ENCODE measurements at regions not wholly inside any gene's neighbourhood (a gene's known extent, or its start where the extent isn't known, plus 50 kb on each side); places are given as distances from the start of the nearest gene placed in this dataset.
"Not testable (repeated sequence)": the region's sequence is repeated elsewhere in the genome, so short reads cannot be mapped to it uniquely, and the experiment has no call there.

DNA sequence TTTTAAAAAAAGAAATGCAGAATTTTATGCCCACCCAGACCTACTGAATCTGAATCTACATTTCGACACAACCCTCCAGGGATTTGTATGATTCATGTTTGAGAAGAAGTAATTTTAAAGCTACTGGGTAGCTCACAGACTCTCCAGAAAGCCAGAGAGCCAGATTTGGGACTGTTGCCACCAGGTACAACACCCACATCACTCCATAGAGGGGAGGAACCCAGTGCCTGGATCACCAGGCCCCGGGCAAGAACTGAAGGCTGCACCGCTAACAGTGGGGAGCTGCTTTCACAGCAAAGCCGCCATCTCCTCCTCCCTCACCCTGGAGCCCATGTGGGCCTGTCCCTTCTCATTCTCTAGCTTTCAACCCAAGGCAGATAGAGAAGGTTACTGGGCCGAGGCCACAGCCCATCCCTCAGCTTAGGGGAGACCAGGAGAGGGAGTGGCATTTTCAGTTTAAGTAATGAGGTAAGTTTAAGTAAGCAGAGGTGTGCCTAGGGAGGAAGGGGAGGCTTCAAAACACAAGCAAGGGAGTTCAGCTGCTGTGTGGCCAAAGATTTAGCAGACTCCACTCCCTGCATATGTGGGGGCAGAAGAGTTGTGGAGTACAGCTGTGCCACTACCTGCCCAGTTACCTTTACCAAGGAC lies 109.8 kb downstream of the IL12A start:
- no peak for DNase-seq

DNA sequence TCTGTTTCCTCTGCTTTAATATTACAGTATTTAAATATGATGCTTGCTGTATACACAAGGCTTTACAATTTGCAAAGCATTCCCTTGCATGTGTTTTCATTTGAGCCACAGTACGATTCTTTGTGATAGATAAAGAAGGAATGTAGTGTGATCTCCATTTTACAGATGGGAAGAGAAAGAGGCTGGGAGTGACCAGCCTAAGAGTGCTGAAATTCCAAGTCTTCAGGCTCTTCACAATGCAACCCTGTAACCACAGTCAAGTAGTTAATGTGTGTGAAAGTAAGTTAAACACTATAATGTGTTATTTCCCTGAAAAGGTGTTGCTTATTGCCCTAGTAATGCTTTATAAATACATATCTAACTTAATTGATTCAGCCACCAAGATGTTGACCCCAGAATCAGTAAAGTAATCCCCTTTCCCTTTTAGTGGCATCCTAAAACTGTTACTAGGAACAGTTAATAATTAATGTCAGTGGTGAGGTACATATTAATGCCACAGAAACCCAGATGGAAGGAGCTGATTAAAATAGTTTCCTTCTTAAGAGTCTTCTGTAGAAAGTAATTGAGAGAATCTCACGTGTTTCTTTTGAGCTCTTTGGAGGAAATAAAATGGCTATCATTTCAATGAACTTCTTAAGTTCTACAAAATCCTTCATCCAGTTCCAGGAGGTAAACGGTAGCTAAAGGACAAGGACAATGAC lies 110.4 kb downstream of the IL12A start:
- no peak for DNase-seq

DNA sequence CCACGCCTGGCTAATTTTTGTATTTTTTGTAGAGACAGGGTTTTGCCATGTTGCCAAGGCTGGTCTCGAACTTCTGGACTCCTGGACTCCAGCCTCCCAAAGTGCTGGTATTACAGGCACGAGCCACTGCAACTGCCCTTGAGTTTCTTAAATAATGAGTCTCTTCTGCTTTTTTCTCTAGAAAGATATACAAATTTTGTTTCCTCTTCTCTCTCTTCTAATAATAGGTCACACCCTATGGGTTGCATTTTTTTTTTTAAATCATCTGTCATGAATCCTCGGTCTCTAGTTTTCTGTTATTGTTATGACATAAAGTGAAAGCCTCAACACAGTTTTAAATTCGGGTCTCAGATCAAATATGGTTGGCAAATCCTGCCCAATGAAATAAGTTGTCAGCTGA lies 111.2 kb downstream of the IL12A start:
- no peak for DNase-seq

DNA sequence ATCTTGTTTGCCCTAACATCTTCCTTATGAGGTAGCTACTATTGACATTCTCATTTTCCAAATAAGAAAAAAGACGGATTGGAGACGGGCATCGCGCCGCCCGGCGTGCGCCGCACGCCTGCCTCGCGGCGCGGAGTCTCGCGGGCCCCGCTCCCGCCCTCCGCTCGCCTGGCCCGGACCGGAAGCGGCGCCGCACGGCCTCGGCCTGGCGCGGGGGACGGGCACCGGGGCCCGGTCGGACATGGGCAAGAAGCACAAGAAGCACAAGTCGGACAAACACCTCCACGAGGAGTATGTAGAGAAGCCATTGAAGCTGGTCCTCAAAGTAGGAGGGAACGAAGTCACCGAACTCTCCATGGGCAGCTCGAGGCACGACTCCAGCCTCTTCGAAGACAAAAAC lies 112.0 kb downstream of the IL12A start:
- DNase-seq, result no peak

DNA sequence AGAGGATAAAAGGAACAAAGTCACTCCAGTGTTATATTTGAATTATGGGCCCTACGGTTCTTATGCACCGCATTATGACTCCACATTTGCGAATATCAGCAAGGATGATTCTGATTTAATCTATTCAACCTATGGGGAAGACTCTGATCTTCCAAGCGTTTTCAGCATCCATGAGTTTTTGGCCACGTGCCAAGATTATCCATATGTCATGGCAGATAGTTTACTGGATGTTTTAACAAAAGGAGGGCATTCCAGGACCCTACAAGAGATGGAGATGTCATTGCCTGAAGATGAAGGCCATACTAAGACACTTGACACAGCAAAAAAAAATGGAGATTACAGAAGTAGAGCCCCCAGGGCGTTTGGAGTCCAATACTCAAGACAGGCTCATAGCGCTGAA lies 113.4 kb downstream of the IL12A start:
- DNase-seq, result not testable (repeated sequence)

DNA sequence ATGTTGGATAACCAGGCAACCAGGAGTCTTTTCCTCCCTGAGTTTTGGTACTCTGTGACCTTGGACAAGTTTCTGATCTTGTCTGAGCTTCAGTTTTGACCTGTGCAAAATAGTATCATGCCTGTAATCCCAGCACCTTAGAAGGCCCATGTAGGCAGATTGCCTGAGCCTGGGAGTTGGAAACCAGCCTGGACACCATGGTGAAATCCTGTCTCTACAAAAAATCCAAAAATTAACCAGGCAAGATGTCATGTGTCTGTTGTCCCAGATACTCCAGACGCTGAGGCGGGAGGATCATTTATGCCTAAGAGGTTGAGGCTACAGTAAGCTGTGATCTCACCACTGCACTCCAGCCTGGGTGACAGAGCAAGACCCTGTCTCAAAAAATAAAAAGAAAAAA lies 114.8 kb downstream of the IL12A start:
- no peak for DNase-seq

DNA sequence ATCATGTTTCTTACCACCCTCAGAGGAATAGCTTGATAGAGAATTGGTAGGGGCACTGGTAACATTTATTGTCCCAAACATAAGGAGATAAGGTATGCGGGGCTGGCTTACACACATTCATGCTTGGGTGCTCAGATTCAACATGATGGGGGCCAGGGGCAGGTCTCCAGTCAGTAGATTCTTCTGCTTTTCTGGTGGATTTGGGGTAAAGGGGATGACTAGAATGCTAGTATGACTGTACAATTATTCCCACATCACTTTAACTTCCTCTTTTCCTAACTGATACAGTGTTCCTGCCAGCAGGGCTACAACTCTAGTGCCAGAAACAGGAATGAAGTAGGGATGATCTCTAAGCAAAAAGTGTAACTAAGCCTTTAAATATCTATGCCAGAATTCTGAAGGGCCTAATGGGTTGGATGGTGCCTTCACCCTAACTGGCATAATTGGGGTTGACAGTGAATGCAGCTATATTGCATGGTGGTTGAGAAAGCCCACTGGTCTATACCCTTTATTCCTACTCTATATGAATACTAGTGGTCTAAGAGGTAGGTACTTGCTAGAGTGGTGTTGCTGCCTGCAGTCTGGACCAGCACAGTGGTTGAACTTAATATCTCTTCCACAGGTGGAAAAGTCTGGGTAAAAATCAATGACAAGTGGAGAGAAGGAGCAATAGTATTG lies 117.4 kb downstream of the IL12A start:
- no peak for DNase-seq

DNA sequence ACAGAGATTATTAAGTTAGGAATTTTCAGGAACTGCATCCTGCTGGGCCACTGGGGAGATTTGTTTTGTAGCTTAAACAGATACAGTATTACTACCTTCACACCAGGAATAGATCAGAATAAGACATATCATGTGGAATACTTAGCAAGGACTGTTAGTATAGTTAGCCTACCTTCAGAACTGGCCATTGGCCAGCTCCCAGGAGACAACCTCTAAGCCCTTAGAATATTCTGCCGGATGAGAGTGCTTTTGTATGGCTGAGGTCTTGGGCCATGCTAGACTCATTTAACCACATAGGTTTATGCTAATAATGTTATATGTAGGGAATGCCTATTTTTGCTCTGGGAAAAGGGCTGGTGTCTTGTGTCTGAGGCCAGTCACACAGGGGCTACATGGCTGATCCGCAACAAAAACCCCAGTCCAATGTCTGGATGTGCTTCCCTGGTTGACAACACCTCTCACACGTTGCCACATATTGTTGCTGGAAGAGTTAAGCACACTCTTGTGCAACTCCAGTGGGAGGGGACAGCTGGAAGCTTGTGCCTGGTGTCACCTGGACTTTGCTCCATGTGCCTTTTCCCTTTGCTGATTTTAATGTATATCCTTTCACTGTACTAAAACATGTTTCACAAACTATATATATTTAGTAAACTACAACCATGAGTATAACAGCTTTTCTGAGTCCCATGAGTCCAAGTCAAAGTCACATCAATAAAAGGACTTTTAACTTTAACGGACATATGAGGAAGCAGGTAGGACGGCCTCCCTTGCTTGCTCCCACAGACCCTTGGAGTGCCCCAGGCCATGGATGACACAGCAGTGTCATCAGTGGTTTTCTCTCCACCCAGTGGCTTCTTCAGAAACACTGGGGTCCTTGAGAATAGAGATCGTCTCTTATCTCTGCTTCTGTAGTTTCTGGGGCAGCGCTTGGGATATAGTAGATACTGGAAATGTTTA lies 118.0 kb upstream of the C3orf80 start:
- no peak for DNase-seq

DNA sequence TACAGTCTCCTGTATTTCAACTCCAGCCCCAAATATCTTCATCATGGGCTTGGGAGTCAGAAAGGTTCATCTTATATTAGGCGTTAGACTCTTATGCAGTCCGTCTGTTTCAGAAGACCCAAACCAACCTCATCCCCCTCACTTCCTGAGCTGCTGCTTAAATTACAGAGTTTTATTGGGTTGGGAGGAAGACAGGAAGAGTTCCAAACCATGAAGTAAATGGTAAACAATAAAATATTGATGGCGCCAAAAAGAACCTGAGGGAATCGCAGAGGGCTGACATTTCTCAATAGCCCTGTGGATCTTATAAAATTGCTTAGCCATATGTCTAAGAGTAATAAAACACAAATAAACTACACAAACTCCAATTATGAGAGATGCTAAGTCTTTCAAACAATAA lies 116.9 kb upstream of the C3orf80 start:
- DNase-seq, result no peak

DNA sequence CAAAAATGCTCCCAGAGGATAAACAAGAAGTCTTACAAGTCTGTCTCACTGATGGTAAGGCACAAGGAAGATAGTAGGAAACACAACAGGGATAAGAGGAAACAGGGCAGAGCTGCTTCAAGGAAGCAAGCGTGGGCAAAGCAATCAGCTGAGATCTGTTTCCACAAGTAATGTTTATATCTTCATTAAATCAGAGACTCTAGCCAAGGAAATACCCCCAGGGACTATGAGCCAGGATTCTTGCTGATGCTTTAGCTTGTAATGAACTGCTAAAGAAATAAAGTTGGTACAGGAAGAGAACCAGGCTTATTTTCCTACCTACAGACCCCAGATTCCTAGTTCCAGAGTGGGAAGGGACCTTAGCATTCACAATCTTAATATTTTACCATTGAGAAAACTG lies 112.7 kb upstream of the C3orf80 start:
- no peak for DNase-seq

DNA sequence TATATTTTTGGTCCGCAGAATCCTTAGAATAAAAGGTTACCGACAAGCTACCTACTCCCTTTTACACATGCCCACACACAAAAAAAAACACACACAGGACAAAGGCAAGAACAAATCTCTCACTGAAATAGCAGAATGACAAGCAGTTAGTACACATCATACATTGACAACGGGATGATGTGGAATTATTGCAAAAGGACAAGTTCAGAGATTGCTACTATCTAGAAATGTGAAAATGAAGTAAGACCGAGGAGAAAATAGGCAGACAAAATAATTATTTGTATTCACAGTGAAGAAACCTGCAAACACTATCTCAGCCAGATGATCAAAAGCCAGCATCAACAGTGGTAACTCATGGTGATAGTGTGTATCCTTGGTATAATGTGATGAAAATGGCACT lies 112.2 kb upstream of the C3orf80 start:
- DNase-seq, result no peak

DNA sequence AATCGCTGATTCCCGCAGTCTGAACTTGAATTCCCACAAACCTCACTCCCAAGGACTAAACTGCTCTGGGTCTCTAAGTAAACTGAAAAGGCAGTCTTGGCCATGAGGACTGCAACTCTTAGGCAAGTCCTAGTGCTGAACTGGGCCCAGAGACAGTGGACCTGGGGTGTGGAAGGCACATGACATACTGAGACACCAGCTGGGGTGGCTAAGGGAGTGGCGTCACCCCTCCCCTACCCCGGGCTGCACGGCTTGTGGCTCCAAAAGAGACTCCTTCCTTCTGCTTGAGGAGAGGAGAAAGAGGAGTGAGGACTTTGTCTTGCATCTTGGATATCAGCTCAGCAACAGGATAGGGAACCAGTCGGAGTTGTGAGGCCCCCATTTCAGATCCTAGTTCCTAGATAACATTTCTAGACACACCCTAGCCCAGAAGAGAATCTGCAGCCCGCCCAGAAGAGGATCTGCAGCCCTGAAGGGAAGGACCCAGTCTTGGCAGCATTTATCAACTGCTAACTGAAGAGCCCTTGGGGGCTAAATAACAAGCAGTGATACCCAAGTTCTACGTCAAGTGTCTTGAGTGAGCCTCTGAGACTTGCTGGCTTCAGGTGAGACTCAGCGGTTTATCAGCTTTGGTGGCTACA lies 110.7 kb upstream of the C3orf80 start:
- no peak for DNase-seq

DNA sequence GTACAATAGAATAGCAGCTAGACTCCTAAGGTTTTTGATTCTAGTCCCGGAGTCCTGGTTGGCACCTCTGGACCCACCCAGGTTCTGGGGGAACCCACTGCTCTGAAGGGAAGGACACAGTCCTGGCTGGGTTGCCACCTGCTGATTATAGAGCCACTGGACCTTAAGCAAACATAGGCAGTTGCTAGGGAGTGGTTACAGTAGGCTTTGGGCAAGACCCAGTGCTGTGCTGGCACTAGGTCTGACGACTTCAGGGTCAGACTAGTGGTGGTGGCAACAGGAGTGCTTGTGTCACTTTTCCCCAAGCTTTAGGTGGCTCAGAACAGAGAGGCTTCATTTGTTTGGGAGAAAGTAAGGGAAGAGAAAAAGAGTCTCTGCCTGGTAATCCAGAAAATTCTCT lies 109.8 kb upstream of the C3orf80 start:
- no peak for DNase-seq

DNA sequence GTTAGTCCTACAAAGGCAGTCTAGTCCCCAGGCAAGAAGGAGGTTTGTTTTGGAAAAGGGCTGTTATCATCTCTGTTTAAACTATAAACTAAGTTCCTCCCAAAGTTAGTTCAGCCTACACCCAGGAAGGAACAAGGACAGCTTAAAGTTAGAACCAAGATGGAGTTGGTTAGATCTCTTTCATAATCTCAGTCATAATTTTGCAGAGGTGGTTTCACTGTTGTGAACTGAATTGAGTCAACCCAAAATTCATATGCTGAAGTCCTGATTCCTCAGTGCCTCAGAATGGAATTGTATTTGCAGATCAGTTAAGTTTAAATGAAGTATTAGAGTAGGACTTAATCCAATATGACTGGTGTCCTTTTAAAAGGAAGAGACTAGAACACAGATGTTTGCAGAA lies 101.0 kb upstream of the C3orf80 start:
- DNase-seq, result no peak

DNA sequence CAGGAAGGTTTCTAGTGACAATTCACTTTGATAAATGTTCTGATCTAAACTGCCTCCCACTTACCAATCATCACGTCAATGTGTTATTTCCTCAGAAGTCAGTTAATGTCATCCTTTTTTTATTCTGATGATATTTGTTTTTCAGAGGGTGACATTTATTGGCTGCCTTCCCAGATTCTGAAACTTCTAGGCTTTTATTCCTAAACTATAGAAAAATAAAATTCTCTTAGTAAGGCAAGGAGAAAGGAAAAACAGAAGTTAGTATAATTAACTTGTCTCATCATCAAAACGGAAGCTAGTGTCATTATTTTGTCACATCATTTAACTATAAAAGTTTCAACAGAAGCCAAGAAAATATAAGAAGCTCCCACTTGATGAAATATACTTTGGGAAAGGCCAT lies 100.0 kb upstream of the C3orf80 start:
- no peak for DNase-seq

DNA sequence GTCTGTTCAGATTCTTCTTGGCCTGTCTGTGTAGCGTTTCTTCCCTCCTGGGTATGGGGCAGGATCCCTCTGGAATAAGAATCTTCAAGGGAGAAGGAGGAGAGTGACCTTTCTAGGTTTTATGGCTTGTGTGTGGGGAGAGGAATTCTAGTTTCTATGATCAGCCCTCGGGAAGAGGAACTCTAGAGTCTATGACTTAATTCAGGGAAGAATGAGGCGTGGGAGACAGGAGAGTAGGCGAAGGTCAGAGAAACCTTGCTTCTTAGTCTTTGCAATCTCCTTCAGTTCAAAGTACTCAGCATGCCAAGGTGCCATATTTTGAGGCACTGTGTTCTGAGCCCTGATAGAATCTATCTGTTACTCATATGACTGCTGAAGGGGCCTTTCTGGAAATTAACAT lies 99.2 kb upstream of the C3orf80 start:
- no peak for DNase-seq

DNA sequence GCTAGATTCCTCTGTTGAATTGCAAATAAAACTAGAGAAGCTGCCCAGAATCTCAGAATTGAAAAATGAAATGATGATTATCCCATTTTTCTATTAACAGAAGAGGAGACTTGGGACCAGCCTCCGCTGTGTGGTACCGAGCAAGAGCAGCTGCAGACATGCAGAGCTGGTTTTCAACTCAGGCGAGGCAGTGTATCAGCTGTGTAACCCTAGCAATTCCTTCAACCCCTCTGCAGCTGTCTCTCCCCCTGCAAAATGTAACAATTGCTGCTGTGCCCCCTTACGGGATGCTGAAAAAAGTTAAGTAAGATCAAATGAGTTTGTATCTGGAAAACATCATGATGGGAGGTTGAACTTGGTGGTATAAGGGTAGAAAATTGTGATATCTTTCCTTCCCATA lies 98.5 kb upstream of the C3orf80 start:
- DNase-seq, result no peak

DNA sequence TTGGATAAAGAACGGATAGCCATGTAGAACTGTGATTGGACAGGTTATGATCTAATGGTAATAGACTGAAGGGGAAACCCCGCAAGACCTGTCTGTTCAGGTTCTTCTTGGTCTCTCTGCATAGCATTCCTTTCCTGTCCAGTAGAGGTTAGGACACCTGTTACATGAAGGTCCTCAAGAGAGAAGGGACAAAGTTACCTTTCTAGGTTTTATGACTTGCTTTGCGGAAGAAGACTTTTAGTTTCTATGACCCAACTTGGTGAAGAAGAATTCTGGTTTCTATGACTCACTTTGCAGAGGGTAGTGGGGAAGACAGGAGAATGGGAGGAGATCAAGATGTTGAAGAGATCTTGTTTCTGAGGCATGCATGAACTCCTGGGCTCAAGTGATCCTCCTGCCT lies 97.9 kb upstream of the C3orf80 start:
- DNase-seq, result no peak

DNA sequence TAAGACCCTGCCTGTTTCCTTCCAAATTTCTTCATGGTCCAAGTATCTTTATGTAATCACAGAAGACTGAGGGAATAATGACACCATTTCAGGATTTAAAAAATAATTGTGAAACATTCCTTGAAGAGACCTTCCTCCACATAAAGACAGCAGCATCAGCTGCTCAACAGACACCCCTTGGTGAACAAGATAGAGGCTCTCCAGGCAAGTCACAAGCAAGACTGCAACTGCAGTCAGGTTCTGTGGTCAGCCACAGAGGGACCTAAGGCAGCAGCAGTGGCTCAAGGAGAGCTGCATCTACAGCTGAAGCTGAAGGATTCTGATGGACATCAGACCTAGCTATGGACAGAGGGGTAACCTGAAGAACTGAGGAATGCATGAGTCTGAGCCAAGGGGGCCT lies 97.2 kb upstream of the C3orf80 start:
- DNase-seq, result no peak

DNA sequence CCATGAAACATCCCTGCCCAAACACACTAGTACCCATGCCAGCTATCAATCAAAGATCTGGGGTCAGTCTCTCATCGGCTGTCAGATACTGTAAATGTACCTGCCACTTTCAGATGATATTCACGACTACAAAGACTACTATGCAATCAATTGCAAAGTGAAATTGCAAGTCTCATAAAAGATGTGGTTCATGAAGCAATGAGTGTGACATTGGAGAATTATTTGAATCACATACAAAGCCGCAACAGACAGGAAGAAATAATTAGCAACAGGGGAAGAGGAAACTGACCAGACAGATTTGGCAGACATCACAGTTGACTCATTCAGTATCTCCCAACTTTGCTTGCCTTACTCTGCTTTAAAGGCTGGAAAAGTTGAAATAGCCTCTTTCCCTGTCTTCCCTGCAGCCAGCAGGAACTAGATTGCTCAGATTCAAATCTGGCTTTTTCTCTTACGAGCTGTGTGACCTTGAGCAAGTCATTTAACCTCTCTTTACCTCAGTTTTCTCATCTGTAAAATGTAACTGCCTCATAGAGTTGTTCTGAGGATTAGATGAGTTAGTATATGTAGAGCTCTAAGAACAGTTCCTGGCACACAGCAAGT lies 95.7 kb upstream of the C3orf80 start:
- DNase-seq, result no peak

DNA sequence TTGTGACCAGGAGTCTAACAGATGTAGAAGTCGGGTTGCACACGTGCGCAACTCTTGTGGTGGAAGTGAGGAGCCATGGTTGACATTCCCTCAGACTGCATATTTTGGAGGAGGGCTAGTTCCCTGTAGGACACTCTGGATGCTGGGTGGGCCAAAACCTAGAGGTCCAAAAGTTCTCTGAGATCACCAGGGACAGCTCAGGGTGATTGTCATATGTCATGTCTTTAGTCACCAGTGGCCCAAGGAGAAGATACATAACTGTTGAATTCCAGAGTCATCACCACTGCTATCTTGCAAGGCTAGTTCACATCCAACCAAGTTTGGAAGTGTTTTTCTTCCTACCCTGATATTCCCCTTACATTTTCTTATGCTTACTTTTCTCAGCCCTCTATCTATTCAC lies 95.2 kb upstream of the C3orf80 start:
- DNase-seq, result no peak

DNA sequence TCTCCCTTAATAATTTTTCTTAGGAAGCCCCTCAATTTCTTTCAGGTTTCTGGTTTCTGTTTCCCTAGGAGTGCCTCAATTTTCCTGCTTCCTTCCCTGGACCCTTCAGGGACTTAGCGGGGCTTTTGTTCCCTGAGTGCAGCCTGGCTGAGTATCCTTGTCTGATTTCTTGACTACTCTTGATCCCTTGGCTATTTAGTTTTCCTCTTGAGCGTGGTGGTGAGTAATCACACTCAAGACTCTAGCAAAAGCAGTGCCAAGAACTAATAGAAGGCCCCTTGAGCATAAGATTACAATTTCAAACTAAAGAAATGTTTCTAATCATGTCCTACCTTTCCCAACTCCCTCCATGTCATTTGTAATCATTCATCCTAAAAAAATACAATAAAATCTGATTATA lies 94.3 kb upstream of the C3orf80 start:
- no peak for DNase-seq

All from stimulated activated CD8-positive, alpha-beta memory T cell treated with anti-CD3 and anti-CD28 coated beads, Interleukin-4, amount 100 ng/mL, for 48 hours (primary cell).